SU-DHL-6 (cell line): ENCODE measurements at regions not wholly inside any gene's neighbourhood (a gene's known extent, or its start where the extent isn't known, plus 50 kb on each side); places are given as distances from the start of the nearest gene placed in this dataset.

ENCODE experiments used
- H2AFZ ChIP-seq: fragments of 200-600 bp; sonication (generic); 2 replicates; pipeline ENCODE4 v1.6.1; 2014; ENCODE audit warnings: low read depth, mild to moderate bottlenecking, moderate library complexity, mixed read lengths, antibody characterized with exemption, low read length; ENCODE audit not compliant: severe bottlenecking
- H3F3A ChIP-seq: fragments of 200-600 bp; shearing (Covaris generic); 2 replicates; pipeline ENCODE4 v1.6.0; 2016; ENCODE audit warnings: antibody characterized with exemption, mild to moderate bottlenecking; ENCODE audit not compliant: insufficient read depth
- H3K27ac ChIP-seq: fragments of 200-600 bp; sonication (generic); 2 replicates; pipeline ENCODE4 v1.5.1; 2016; ENCODE audit warnings: low read depth, mild to moderate bottlenecking, low read length, moderate library complexity, mixed read lengths
- H3K27me3 ChIP-seq: fragments of 200-600 bp; sonication (generic), shearing (Covaris generic); 2 replicates; pipeline ENCODE4 v1.6.0; 2014; ENCODE audit warnings: mild to moderate bottlenecking, low read length
- H3K36me3 ChIP-seq: fragments of 200-600 bp; sonication (generic); 2 replicates; pipeline ENCODE4 v1.6.1; 2014; ENCODE audit warnings: mild to moderate bottlenecking, low read length, mixed read lengths
- H3K4me2 ChIP-seq: fragments of 300-600, 200-600 bp; shearing (Covaris generic), sonication (generic); 2 replicates; pipeline ENCODE4 v1.6.0; 2014; ENCODE audit warnings: low read length, low read depth, mild to moderate bottlenecking; ENCODE audit not compliant: poor library complexity, severe bottlenecking
- H3K4me3 ChIP-seq: fragments of 200-600 bp; sonication (generic); 2 replicates; pipeline ENCODE4 v1.5.1; 2014; ENCODE audit warnings: antibody characterized with exemption, low read length, mild to moderate bottlenecking, mixed read lengths; ENCODE audit not compliant: insufficient read depth, poor library complexity, severe bottlenecking
- H3K79me2 ChIP-seq: fragments of 200-600 bp; sonication (generic); 2 replicates; pipeline ENCODE4 v1.6.1; 2014; ENCODE audit warnings: mild to moderate bottlenecking, low read length, moderate library complexity; ENCODE audit not compliant: insufficient read depth
- H3K9ac ChIP-seq: fragments of 200-600 bp; sonication (generic); 2 replicates; pipeline ENCODE4 v1.7.0; 2014; ENCODE audit warnings: mild to moderate bottlenecking, low read length
- H3K9me2 ChIP-seq: fragments of 200-600 bp; sonication (generic); replicated peaks from 2 replicates; pipeline ENCODE4 v1.6.1; 2014; ENCODE audit warnings: low read length; ENCODE audit not compliant: insufficient read depth
- H3K9me3 ChIP-seq: fragments of 200-600 bp; sonication (generic); 2 replicates; pipeline ENCODE4 v1.6.1; 2014; ENCODE audit warnings: low read length, mixed read lengths; ENCODE audit not compliant: insufficient read depth
- H4K20me1 ChIP-seq: fragments of 200-600 bp; sonication (generic); 2 replicates; pipeline ENCODE4 v1.6.1; 2014; ENCODE audit warnings: low read depth, mild to moderate bottlenecking, antibody characterized with exemption, low read length, moderate library complexity, mixed read lengths
- CTCF ChIP-seq: fragments of 200-600 bp; sonication (generic); IDR thresholded peaks from one replicate; pipeline ENCODE4 v1.5.1; 2017; ENCODE audit warnings: antibody characterized with exemption, mild to moderate bottlenecking, low read length, moderate library complexity; ENCODE audit not compliant: insufficient read depth, poor library complexity, severe bottlenecking
- EZH2phosphoT487 ChIP-seq: fragments of 200-600 bp; sonication (generic), shearing (Covaris generic); conservative IDR thresholded peaks from 2 replicates; pipeline ENCODE4 v1.6.1; 2018; ENCODE audit warnings: mild to moderate bottlenecking, antibody characterized with exemption, low read length, moderate library complexity, mixed read lengths

- no peaks in the 10 kb centered on the region for H3K36me3 ChIP-seq
- no peaks in the 10 kb centered on the region for H3K79me2 ChIP-seq
- no peak overlapping the region for H3K9ac ChIP-seq
- no peaks in the 10 kb centered on the region for H3K9me2 ChIP-seq
- no peaks in the 10 kb centered on the region for H3K27me3 ChIP-seq
- TF ChIP-seq CTCF (no peak), EZH2phosphoT487 (no peak)
- no peak overlapping the region for H2AFZ ChIP-seq
- no peaks in the 10 kb centered on the region for H3K9me3 ChIP-seq
- no peak overlapping the region for H3K4me2 ChIP-seq
- H4K20me1 ChIP-seq = no peaks in the 10 kb centered on the region
- no peak overlapping the region for H3K4me3 ChIP-seq
- no peak overlapping the region for H3K27ac ChIP-seq
- no peaks in the 10 kb centered on the region for H3F3A ChIP-seq
Measured at GRCh38 chr6:50333696-50334095, 284.0 kb upstream of the DEFB112 start.

GRCh38 chr6:50337532-50338122 lies 287.9 kb upstream of the DEFB112 start:
- Histone ChIP-seq H3K79me2 (no peaks in the 10 kb centered on the region), H3K36me3 (no peaks in the 10 kb centered on the region), H3K27ac (no peak overlapping the region), H3K9me2 (no peaks in the 10 kb centered on the region), H4K20me1 (no peaks in the 10 kb centered on the region), H3K4me3 (no peak overlapping the region), H2AFZ (no peak overlapping the region), H3K9me3 (no peaks in the 10 kb centered on the region; the same call in 1 of the 2 replicates), H3K9ac (no peak overlapping the region), H3F3A (no peaks in the 10 kb centered on the region), H3K27me3 (no peaks in the 10 kb centered on the region), H3K4me2 (no peak overlapping the region)
- TF ChIP-seq CTCF (no peak), EZH2phosphoT487 (no peak)

DNA sequence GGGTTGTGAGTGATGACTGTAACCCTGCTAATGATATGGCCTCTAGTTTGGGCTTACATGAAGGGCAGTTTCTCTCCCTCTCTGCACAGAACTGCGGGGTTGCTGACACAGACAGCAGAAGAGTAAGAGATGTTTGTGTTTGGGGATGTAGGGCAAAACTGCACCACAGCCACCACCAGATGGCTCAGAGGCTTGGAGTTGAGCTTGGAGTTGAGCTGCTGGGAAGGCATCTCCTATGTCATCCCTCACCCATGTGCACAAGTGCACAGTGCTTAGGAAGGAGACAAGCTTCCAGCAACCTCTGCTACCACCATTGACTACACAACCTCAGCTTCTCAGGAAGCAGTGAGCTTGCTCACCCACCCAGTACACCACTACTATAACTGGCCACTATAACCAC lies 303.9 kb upstream of the DEFB112 start:
- H3K27ac ChIP-seq = no peak overlapping the region
- H3F3A ChIP-seq = no peaks in the 10 kb centered on the region
- no peak overlapping the region for H3K4me2 ChIP-seq
- no peaks in the 10 kb centered on the region for H4K20me1 ChIP-seq
- no peak overlapping the region for H3K4me3 ChIP-seq
- H3K36me3 ChIP-seq = no peaks in the 10 kb centered on the region
- no peaks in the 10 kb centered on the region for H3K79me2 ChIP-seq
- H3K9ac ChIP-seq = no peak overlapping the region
- peaks cover 12% of the 10 kb centered on the region; the same call in 1 of the 2 replicates for H3K9me3 ChIP-seq
- no peak overlapping the region for H2AFZ ChIP-seq
- H3K9me2 ChIP-seq = no peaks in the 10 kb centered on the region
- no peaks in the 10 kb centered on the region for H3K27me3 ChIP-seq
- TF ChIP-seq EZH2phosphoT487 (no peak), CTCF (no peak)
